Mucosa of descending colon (tissue), 3 donors: ENCODE measurements at regions not wholly inside any gene's neighbourhood (a gene's known extent, or its start where the extent isn't known, plus 50 kb on each side); places are given as distances from the start of the nearest gene placed in this dataset.

Experiments
- ATAC-seq: fragments of 200-7000 bp; cut with Tn5 transposase; one replicate; pipeline ENCODE4 v1.9.1; 2020; ENCODE audit warnings: mild to moderate bottlenecking, moderate library complexity
- DNase-seq, 3 donors: peaks; one replicate each; pipeline ENCODE4 v3.0.0-alpha.2; 2020
- H3K36me3 ChIP-seq: fragments of 200-600 bp; one replicate; pipeline ENCODE4 v1.8.0; 2021; ENCODE audit warnings: low read depth, mild to moderate bottlenecking
- H3K4me1 ChIP-seq: fragments of 200-600 bp; one replicate; pipeline ENCODE4 v1.8.0; 2021; ENCODE audit warnings: low read depth, mild to moderate bottlenecking
- H3K4me3 ChIP-seq: fragments of 200-600 bp; one replicate; pipeline ENCODE4 v1.8.0; 2021; ENCODE audit warnings: mild to moderate bottlenecking
- H3K9me3 ChIP-seq: fragments of 200-600 bp; one replicate; pipeline ENCODE4 v1.8.0; 2021; ENCODE audit warnings: mild to moderate bottlenecking
- intact Hi-C, 2 donors: fragments of 100-400 bp; cut with DNase I in 1 of 2; cut with micrococcal nuclease in 1 of 2; formaldehyde crosslinking; loops; one replicate each; pipeline versions ENCODE4 v1.11.0 to v1.11.1; 2022; cut with DNase I, micrococcal nuclease
- TF ChIP-seq, protein P1 (sequence below): fragments of 200-600 bp; IDR thresholded peaks from one replicate; pipeline ENCODE4 v1.8.0; 2022; ENCODE audit warnings: antibody characterized with exemption, mild to moderate bottlenecking
- donor health status: DM: no; HTN: no; CAD: no; lungs with moderate emphysema.
- donor health status: DM: no; HTN: no; CAD: no.
- donor health status: DM: no; HTN: yes; CAD: no.

DNA sequence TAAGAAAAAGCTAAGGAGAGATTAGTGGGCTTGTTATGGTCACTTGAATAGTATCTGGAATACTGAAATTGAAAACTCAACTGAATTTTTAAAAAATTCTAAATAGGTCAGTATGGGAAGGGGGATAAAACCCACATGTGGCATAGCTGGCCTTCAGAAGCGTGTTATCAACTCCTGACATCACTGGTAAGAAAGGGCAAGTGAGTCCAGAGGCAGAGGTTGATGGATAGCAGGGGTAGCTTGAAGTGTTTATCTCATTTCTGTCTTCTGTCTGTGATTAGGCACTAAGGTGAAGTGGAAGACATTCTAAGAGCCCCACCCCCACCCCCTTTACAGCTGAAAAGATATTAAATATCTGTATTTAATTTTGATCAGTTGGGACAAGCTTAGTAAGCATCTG is 261.4 kb upstream of the TMTC1 start:
- Histone ChIP-seq H3K9me3 (peaks cover 12% of the 10 kb centered on the region), H3K4me3 (no peak overlapping the region), H3K4me1 (no peaks in the 10 kb centered on the region), H3K36me3 (no peaks in the 10 kb centered on the region)
- ATAC-seq (no peak), DNase-seq (no peak)
- intact Hi-C loops, result no loop called here
- TF ChIP-seq, protein P1, sequence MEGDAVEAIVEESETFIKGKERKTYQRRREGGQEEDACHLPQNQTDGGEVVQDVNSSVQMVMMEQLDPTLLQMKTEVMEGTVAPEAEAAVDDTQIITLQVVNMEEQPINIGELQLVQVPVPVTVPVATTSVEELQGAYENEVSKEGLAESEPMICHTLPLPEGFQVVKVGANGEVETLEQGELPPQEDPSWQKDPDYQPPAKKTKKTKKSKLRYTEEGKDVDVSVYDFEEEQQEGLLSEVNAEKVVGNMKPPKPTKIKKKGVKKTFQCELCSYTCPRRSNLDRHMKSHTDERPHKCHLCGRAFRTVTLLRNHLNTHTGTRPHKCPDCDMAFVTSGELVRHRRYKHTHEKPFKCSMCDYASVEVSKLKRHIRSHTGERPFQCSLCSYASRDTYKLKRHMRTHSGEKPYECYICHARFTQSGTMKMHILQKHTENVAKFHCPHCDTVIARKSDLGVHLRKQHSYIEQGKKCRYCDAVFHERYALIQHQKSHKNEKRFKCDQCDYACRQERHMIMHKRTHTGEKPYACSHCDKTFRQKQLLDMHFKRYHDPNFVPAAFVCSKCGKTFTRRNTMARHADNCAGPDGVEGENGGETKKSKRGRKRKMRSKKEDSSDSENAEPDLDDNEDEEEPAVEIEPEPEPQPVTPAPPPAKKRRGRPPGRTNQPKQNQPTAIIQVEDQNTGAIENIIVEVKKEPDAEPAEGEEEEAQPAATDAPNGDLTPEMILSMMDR, result no peak

DNA sequence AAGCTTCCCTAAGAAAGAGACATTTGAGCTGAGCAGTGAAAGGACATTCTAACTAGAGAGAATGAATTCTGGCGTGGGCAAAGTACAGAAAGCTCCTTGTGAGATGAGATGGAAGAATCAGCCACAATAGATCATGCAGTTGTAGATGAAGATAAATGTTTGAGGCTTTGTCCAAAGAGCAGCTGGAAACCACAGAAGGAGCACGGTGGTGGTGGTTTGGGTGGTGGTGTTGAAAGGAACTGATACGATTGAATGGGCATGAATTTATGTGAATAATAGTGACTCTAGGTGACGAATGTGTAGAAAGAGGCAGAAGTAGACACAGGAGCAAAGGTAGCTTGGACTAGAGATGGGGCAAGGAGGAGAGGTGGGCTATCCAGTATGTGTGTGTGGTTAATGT is 260.5 kb upstream of the TMTC1 start:
- Histone ChIP-seq H3K36me3 (no peaks in the 10 kb centered on the region), H3K9me3 (peaks cover 12% of the 10 kb centered on the region), H3K4me3 (no peak overlapping the region), H3K4me1 (no peaks in the 10 kb centered on the region)
- TF ChIP-seq, protein P1, result no peak
- DNase-seq (no peak), ATAC-seq (no peak)
- intact Hi-C loops, result no loop called here

DNA sequence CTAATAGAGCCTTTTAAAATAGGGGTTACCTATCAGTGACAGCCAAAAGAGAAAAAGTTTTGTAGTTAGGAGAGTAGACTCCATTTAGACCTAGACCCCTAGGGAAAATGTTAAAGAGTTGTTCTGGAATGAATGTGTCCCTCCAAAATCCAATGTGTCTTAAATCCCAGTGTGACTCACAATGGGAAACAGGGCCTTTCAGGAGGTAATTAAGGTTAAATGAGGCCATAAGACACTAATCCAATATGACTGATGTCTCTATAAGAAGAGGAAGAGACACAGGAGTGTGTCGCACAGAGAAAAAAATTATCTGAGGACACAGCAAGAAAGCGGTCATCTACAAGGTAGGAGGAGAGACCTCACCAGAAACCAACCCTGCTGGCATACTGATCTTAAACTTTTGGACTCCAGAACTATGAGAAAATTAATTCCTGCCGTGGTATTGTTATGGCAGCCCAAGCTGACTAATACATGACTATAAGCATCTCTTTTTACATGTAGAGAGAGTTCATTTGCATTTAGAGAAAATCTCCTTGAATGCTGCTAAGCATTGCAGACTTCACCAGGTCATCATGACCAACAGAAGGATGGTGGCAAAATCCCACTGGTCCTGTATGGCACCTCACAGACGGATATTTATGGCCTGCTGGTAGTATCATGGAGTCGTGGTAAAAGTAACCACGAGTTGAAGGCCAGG is 259.6 kb upstream of the TMTC1 start:
- H3K4me1 ChIP-seq, result no peaks in the 10 kb centered on the region
- intact Hi-C loops, result no loop called here
- no peaks in the 10 kb centered on the region for H3K36me3 ChIP-seq
- TF ChIP-seq, protein P1, result no peak
- no peak overlapping the region for H3K4me3 ChIP-seq
- DNase-seq (no peak), ATAC-seq (no peak)
- peaks cover 12% of the 10 kb centered on the region for H3K9me3 ChIP-seq

DNA sequence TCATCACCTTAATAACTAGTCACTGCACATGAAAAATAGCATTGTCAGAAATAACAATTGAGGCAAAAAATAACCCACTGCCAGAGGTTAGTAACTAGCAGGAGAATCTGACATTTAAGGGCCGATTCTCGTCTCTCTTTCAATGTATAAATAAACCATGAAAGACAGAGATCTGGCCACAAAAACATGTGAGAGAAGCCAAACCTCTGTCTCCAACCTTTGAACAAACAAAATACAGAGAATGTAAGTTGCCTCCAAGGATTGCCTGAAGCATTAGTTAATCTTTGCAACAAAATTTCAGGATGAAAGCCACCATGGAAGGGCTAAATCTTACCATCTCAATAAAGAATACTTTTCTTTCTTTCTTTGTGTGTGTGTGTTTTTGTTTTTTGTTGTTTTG is 257.4 kb upstream of the TMTC1 start:
- TF ChIP-seq, protein P1, result no peak
- ATAC-seq (no peak), DNase-seq (no peak)
- intact Hi-C loops, result no loop called here
- no peaks in the 10 kb centered on the region for H3K36me3 ChIP-seq
- no peaks in the 10 kb centered on the region for H3K4me1 ChIP-seq
- H3K9me3 ChIP-seq, result peaks cover 12% of the 10 kb centered on the region
- H3K4me3 ChIP-seq, result no peak overlapping the region

DNA sequence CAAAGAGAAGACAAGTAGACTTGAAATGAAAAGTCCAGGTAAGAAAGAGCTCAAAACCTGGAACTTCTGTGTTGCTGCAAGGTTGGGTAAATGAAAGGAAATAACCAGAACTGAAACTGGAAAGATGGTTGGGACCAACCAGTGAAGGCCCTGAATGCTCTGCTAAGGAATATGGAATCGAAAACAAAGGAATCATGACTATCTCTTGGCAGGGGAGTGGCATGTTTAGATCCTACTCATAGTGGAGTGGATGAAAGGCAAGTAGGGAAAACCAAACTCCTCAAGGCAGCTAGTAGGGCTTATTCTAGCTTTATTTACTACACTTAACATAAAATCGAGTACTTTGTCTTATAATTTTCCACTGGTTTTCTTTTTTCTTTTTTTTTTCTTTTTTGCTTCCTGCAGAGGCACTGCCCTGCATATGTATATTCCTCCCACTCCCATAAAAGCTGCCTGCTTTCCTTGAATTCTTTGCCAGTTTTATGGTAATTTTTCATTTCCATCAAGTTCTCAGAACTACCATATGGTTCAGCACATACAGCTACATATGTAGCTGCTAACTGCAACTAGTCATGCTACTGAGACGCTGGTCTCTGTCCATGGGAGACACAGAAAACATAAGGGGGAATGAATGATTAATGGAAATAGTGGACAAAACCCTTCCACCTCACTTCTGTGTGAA is 247.1 kb upstream of the TMTC1 start:
- TF ChIP-seq, protein P1, result no peak
- Histone ChIP-seq H3K4me1 (no peaks in the 10 kb centered on the region), H3K9me3 (peaks cover 7% of the 10 kb centered on the region), H3K36me3 (no peaks in the 10 kb centered on the region), H3K4me3 (no peak overlapping the region)
- intact Hi-C loops, result no loop called here
- DNase-seq (no peak), ATAC-seq (no peak)
